ENCODE measurements at regions not wholly inside any gene's neighbourhood (a gene's known extent, or its start where the extent isn't known, plus 50 kb on each side); places are given as distances from the start of the nearest gene placed in this dataset.
A peak's percentile ranks its signal among the peaks of the same experiment; 100 is the strongest.

DNA sequence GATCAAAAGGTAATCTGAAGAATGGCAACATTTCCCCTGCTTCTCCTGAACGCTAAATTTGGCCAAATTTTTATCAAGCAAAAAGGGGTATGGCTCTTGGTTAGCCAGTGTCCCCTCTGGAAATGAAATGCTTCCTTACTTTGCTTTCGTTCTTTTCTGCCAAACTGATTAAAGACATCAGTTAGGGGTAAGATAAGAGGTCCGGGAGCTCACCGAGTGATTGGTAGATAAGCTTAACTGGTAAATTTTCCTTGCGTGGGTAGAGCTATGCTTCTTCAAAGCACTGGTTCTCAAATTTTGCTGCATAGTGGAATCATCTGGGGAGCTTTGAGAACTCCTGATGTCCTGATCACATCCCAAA is 62.7 kb upstream of the MAPRE2 start:
- no peak for DNase-seq (ENCODE audit: low read depth in 2 of 2)

DNA sequence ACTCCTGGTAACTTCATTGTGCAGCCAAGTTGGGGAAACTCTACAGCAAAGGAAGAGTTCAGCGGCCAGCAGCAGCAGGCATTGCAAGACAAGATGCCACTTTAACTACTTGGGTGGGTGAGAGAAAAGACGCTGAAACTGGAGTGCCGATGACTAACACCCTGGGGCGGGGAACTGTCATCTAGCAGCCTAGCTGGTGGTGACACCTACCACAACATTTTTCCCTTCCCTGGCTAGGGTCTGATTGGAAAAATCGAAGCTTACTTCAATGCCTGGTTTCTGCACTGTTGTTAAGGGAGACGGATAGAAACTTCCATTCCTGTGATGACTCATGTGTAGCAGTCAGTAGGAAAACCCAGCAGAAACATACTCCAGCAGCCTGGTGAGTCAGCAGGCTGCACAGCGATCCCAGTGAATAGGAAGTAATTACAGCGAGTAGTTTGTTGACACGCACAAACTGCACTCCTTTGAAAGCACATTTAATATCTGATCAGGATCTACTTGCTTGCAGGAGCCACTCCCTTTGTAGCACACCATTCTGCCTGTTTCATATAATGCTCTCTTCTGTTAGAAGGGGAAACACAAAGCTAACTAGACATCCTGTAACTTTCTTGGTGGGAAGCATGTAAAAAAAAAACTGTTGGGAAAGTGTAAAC is 62.1 kb upstream of the MAPRE2 start:
- DNase-seq (ENCODE audit: low read depth in 2 of 2) = peak; percentile 42 to 70

DNA sequence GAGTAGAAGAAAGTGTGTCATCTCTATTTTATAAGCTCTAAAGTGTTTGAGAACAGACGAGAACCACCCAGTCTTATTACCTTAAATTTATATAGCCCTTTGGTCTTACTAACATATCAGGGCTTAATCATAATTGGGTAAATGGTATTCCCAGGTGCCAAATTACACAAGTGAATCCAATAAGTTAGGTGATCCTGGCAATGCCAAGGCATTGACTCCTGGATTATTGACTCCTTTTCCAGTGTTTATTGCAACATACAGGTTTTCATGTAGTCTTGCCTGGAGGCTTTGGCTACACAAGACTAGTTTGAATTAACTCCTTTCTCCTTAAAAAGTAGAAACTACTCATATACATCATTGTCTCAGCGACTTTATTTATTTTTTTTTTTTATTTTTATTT is 59.7 kb upstream of the MAPRE2 start:
- DNase-seq (ENCODE audit: low read depth in 2 of 2) = no peak

DNA sequence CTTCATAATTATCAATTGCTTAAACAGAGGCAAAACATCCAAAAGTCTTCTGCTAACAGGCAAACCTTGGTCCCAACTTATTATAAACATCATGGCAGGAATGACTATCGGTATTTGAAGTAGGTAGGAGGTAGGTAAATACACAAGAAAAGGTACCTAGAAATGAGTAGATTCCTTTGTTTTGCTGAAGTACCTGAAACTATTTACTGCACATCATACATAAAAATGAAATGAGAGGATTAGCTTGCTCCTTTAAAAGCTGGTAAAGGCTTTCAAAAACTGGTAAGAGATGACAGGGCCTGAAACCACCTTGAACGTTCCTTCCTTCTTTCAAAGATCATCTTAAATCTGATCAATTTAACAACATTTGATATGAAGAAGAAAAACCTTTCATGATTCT is 55.2 kb upstream of the MAPRE2 start:
- DNase-seq (ENCODE audit: low read depth in 2 of 2) = no peak

DNA sequence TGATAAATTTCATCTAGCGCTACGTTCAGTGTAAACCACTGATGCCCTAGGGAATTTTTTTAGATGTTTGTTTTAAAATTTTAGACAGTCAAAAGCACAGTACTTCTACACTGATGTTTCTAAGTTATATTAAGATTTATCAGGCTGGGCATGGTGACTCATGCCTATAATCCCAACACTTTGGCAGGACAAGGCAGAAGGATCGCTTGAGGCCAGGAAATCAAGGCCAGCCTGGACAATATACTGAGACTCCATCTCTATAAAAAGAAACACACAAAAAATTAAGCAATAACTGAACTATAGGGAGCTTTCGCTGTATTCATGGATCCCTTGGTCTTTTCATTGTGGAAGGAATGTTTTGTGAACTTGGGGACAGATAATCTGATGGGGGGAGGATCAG is 50.6 kb upstream of the MAPRE2 start:
- DNase-seq (ENCODE audit: low read depth in 2 of 2) = no peak

DNA sequence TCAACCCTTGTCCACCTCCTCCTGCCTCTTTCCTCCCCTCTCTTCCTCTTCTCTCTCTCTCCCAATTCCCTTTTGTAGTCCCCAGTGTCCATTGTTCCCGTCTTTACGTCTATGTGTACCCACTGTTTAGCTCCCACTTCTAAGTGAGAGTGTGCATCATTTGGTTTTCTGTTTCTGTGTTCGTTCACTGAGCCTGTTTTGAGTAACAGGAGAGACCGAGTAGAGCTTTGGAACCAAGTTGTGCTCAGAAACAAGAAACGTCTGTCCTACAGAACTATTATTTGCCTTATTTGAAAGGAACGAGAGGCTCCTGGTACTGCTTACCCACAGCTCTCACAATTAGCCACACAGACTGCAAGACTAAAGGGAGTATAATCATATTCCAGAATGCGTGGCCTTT is 50.1 kb upstream of the MAPRE2 start:
- DNase-seq (ENCODE audit: low read depth in 2 of 2) = no peak
